HG02759 (cell line): ENCODE measurements at regions not wholly inside any gene's neighbourhood (a gene's known extent, or its start where the extent isn't known, plus 50 kb on each side); places are given as distances from the start of the nearest gene placed in this dataset.
"Not testable (repeated sequence)": the region's sequence is repeated elsewhere in the genome, so short reads cannot be mapped to it uniquely, and the experiment has no call there.

ENCODE experiments used
- ATAC-seq: cut with Tn5 transposase; IDR thresholded peaks from one replicate; pipeline ENCODE4 v1.9.1; 2021; ENCODE audit warnings: mild to moderate bottlenecking, moderate library complexity; ENCODE audit not compliant: unreplicated experiment

DNA sequence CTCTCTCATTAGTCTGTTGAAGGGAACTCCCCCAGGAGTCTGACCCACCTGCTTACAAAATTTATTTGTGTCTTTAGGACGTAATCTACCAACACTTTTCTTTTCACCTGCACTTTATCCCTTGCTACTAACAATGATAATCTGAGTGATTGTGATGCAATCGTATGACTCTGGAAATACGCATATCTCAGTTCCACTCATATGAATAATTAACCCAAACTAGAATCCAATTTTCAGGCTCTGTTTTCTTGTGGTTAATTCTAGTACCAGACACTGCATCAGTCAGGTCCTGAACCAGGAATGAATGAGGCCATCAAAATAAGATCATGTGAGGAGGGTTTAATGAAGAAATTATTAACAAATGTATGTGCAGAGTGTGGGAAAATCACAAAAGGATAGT is 158.4 kb upstream of the SRD5A2 start:
- no peak for ATAC-seq

DNA sequence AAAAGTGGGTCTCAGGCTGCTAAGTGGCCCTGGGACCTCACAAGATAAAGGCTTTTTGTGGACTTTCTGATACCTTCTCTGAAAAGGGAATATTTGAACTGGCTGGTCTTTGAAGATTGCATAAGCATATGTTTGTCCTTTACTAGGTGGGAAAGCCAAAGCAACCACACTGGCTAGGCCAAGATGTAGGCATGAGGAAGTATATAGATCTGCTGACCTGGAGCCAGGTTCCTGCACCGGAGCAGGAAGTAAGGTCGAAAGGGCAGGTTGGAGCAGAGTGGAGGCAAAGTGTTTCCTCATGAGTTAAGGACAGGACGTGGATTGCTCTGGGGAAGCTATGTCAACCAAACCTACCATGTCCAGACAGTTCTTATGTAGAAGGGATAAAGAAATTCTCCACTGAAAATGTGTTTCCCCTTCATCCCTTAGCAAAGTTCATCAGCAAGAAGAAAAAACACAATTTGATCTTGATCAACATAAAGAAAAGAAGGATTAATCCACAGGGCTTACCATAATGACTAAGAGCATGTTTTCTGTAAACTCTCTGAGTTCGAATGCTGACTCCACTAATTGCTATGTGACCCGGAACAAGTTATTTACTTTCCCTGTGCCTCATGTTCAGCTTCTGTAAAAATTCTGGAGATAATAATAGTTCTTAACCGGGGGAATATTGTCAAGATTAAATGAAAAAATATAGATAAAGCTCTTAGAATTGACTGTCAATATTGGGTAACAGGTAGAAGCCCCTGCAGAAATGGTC is 156.1 kb upstream of the SRD5A2 start:
- ATAC-seq: no peak

DNA sequence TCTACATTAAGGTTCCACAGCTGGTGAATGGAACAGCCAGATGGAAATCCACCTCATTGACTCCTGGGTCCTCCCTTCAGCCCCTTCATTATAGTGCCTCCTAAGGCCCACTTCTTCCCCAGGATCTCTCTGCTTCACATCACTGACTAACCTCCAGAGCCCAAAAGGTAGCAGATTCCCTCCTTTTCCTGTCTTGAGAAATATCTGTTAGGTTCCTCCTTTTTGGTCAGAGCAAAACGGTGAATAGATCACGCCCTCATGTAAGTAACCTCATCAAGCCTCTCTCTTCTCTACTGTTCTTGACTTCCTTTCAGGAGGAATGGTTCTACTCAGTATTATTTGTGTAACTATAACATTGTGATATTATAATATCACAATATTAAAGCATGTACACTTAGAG is 155.0 kb upstream of the SRD5A2 start:
- no peak for ATAC-seq

DNA sequence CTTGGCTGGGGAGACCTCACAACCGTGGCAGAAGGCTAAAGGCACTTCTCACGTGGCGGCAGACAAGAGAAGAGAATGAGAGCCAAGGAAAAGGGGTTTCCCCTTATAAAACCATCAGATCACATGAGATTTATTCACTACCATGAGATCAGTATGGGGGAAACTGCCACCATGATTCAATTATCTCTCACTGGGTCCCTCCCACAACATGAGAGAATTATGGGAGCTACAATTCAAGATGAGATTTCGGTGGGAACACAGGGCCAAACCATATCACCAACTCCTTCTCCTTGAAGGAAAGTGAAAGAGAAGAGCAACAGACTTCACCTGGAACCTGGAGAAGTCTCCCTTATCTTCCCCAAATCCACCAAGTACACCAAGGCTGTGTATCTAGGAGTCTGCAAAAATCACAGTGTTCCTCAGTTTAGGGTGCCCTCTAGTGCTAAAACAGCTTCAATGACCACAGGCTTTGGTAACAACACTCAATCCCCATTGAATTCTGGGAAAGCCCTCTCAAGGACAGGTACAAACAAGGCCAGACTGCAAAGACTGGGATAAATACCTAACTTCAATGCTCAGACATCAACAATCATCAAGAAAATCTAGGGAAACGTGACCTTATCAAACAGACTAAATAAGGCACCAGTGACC is 148.8 kb upstream of the SRD5A2 start:
- no peak for ATAC-seq

DNA sequence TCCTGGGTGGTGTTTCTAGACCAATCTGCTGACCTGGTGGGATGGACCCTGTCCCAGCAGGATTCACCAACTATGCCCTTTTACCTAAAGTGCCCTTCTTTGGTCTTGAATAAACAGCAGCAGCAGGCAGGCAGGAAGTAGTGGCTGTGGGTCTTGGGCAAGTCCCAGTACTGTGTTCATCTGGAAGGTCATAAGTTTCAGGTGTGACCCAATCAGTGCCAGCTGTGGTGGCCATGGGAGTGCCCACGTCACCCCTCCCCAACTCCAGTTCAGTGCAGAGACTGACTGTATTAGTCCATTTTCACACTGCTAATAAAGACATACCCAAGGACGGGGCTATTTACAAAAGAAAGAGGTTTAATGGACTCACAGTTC is 148.3 kb upstream of the SRD5A2 start:
- no peak for ATAC-seq

DNA sequence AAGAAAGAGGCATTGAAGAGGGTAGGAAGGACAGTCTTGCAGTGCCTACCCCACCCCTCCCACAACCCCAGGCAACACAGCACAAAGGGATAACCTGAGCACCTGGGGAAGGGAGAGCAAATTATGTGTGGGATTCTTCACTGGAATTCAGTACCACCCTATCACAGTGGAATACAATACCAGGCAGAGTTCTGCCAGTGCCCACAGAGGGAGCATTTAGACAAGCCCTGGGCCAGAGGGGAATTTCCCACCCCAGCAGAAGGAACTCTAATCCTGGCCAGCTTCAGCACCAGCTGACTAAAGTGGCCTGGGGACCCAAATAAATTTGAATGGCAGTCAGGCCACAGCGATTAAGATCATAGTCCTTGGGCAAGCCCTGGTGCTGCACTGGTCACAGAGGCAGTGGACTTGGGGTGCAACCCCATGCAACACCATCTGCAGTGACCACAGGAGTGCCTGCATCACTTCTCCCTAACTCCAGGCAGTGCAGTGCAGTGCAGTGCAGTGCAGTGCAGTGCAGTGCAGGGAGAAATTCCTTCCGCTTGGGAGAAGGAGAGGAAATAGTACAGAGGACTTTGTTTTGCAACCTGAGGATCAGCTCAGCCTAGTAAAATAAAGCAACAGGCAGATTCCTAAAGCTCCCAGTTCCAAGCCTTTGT is 147.8 kb upstream of the SRD5A2 start:
- ATAC-seq: no peak

DNA sequence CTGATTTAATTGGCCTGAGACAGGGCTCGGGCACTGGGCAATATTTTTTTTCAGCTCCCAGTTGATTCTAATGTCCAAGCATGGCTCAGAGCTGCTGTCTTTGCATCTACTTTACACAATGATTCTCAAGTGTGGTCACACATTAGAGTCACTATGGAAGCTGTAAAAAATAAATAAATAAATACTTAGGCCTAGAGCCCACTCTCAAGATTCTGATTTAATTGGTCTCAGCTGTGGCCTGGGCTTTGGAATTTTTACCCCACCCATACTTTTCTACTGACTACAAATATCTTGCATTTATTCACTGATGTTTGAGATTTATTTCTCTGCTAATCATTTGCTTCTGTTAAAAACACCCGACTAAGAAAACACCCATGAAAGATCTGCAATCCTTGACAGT is 145.7 kb upstream of the SRD5A2 start:
- ATAC-seq: no peak

DNA sequence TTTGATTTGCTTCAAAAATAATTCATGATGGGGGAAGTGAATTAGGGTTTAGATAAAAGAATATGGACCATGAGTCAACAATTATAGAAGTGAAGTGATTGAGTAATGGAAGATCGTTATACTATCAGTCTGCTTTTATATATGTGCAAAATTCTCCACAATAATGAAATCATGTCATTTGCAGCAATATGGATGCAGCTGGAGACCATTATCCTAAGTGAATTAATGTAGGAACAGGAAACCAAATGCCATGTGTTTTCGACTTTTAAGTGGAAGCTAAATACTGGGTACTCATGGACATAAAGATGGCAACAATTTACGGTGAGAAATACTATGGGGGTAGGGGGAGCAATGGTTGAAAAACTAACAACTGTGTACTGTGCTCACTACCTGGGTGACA is 144.7 kb upstream of the SRD5A2 start:
- ATAC-seq: no peak

DNA sequence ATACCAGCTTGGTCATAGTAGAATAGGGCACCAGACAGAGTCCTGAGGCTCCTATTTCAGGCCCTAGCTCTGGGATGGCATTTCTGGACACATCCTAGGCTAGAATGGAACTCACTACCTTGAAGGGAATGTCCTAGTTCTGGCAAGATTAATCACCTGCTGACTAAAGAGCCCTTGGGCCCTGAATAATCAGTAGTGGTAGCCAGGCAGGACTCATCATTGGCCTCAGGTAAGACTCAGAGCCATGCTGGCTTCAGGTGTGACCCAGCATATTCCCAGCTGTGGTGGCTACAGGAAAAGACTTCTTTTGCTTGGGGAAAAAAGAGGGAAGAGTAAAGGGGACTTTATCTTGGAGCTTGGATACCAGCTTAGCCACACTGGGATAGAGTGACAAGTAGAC is 131.0 kb upstream of the SRD5A2 start:
- ATAC-seq: no peak

DNA sequence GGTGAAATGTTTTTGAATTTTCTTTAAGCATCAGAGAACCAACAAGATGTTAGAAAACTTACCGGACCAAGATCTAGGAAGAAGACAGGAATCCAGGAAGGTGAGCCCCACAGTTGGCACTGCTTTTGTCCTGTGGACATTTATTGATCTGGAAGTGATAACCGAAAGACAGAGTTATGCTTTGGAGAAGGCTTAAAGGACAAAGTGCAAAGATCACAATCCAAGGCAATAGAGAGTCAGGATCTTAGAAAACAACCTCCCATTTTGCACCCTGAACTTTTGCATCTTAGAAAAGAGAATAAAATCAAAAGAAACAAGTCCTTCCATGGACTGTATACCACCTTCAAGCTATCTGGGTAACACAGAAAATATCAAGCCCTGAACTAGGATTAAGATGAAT is 129.4 kb upstream of the SRD5A2 start:
- ATAC-seq: no peak

DNA sequence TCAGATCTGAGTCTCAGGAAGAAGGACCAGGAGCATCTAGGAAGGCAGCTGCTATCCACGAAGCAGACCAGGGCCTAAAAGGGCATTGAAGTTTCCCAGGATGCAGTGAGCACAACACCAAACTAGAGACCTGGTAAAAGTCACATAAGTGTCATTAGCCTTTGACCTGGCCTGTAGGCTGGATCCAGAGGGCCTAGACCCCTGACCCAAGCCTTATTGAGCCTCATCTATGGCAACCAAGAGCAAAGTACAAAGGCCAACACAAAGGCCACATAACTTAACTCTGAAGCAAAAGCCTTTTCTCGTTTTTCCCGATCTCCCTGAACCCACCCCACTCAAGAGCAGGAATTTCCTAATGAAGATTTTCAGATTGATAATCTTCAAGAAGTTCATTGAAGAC is 127.3 kb upstream of the SRD5A2 start:
- no peak for ATAC-seq

DNA sequence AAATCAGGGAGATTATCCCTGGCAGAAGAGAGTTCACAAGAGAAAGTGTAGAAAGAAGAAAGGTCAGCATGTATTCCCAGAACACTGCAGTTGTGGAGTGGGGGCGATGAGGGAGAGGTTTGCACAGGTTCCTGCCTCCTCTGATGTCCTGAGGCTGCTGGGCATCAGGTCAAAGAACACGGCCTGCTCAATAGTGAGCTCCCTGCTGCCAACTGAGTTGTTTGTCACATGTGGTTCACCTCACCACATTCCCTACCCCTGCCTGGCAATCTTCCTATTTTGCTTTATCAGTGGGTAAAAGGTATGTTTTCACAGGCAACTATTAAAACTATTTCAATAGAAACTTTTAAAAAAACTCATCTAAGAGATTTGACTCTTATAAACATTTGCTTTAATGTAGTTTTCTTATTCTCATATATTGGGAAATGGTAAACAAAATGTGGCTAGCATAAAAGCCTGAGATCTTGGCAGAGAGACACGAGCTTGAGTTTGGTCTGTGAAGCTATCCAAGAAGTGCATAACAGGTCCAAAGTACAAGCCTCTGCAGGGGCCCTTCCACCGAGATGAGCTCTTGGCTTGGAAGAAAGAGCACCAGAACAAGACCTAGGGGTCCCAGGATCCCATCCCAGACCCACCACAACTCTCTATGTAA is 123.9 kb upstream of the SRD5A2 start:
- no peak for ATAC-seq

DNA sequence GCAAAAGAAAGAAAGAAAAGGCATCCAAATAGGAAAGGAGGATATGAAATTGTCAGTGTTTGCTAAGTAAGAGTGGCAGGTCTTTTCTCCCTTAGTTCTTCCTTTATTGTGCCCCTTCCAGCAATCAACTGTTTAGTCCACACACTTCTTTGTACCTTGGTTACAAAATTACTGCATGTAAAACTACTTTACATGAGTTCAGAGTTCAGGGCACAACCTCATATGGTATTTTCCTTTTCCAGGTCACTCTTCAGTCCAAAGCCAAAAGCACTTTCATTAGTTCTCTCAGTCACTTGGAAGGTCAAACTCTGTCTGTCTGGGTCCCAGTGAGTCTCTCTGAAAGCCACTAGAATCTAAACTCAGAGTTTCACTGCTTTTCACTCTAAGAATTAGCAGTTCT is 122.5 kb upstream of the SRD5A2 start:
- no peak for ATAC-seq

DNA sequence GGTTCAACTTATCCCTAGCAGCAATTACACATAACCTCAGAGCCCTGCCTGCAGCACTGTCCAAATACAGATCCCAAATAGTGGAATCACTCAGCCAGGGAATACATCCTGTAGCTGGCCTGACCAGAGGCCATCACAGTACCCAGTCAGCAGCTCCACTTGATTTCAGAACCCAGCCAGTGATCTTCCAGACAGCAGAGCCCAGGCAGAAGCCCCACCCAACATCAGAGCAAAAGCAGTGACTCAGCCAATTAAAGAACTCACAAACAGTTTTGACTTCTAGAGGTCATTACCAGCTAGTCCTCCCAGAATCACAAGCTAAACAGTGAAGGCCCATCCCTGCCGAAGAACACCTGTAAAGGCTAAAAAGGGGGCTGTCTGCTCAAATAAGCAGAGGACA is 118.0 kb upstream of the SRD5A2 start:
- ATAC-seq: no peak

DNA sequence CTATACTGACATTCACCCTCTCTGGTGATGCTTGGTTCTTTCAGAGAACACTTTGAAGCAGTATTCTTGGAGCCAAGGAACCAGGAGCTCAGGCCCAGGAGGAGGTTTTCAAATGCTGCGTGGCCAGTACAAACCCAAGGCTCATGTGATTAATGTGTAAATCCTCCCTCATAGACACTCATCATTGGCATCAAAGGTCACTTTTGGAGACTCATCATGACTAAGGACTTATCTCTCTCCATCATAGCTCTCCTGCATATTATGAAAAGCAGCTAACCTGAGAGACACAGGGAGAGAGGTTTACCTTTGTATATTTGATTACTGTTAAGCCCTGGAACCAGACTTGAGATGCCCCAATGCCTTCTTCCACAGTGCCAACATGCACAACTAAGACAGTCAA is 115.3 kb upstream of the SRD5A2 start:
- ATAC-seq: no peak

DNA sequence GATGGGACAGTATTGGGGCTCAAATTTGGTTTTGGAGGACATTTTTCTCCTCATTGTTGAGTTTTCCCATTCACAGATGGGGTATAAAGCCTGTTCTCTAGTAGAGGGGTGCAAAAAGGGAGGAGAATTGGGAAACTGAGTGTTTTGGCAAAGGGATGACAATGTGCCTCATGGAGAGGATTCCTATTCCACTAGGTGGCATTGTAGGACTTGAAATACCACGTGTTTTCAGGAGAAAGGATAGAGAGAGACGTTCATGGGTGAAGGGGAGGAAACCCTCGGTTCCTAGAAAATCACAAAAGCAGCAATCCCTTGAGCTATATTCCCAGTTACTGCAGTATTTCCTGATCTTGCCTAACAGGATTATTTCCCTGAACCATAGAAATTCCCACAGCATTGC is 113.7 kb upstream of the SRD5A2 start:
- ATAC-seq: no peak

DNA sequence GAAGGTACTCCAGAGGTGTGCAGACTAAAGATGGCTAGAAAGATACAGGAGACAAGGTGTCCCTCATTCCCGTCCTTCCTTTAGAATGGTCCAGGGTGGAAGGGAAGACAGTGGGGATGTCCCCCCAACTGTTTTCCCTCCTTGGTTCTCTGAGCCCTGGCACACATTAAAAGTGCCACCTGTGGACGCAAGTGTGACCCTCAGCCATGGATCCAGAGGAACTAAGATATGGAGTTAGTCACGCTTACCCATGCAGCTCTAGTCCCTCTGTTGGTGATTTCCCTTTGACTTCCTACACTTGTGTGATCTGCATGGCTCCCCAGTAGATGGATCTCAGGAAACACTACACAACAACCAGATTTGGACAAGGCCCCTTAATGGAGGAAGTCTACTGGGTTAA is 113.1 kb upstream of the SRD5A2 start:
- ATAC-seq: no peak

DNA sequence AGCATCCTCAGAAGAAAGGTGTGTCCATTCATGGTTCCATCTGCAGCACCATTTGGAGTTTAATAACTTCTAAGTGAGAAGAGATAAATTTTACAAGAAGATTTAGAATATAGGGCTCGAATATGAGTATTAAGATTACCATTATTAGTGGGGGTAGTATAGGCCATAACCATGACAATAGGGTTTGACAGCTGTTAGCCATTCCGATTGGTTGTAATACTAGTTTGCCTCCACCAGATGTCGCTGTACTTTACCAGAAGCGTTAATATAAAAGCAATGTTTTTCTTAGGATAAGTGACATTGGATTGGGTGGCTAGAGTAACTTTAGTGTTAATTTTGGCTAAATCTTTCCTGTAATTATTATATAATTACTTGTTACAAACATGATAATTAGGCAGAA is 107.5 kb upstream of the SRD5A2 start:
- no peak for ATAC-seq

DNA sequence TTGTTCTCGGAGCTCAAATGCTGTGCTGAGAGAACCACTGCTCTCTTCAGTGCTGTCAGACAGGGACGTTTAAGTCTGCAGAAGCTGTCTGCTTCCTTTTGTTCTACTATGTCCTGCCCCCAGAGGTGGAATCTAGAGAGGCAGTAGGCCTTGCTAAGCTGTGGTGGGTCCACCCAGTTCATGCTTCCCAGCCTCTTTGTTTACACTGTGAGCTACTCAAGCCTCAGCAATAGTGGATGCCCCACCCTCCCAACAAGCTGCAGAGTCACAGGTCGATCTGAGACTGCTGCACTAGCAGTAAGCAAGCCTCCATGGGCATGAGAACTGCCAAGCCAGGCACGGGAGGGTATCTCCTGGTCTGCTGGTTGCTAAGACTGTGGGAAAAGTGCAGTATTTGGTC is 102.8 kb upstream of the SRD5A2 start:
- ATAC-seq: not testable (repeated sequence)

DNA sequence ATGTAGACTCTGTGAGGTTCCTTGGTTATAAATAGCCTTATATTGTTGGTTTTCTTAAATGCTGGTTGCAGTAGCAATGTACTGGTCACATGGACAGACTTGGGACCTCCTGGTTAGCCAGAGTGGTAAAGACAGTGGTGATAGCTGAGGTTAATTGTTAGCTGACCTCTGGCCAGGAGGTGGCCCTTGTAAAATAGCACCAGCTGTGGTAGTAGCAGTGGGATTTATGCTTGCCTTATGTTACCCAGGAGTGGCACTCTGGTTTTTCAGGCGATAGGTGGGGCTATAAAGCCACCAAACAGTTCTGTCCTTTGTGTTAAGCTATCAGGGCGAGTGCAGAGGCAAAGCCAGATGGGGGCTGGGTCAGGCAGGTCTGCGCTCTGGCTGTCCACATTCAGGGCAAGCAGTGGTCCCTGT is 94.8 kb upstream of the SRD5A2 start:
- ATAC-seq: no peak

DNA sequence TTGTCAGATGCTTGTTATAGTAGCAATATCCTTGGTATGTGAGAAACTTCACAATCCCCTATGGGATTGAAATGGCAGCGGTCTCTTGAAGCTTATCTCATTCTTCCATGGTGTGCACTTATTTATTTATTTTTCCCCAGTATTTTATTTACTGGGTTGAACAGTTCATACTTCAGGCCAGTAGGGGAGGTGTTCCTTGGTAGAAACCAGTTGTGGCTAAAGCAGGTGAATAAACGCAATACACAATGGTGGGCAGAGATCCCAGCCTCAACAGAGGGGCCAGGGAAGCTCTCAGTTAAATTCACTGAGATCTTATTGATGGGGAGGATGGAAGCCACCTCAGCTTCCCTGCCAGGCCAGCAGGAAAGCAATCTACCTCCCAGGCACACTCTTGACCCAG is 93.7 kb upstream of the SRD5A2 start:
- no peak for ATAC-seq

DNA sequence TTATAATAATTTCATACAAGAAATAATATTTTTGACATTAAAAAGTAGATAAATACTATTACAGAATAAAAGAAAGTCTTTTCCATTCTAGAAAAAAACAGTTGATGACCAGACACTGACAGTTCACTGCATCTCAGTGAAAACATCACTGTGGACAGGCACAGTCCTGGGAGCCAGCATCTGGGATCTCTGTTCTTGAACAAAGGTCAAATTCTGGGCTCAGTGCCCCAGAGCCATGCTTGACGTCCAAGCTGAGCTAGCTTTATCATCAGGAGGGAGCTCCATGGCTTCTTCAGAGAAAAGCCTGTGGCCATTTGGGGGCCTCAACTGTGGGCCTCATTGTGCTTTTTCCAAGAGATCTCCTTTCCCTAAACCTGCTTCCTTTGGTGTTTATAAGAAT is 86.1 kb upstream of the SRD5A2 start:
- ATAC-seq: no peak
